Stimulated activated CD4-positive, alpha-beta T cell treated with anti-CD3 and anti-CD28 coated beads, Interleukin-4, amount 100 ng/mL, for 24 hours (primary cell): ENCODE measurements at regions not wholly inside any gene's neighbourhood (a gene's known extent, or its start where the extent isn't known, plus 50 kb on each side); places are given as distances from the start of the nearest gene placed in this dataset.

Source experiments
- DNase-seq: peaks from one replicate; pipeline ENCODE4 v3.0.0-alpha.2; 2020

DNA sequence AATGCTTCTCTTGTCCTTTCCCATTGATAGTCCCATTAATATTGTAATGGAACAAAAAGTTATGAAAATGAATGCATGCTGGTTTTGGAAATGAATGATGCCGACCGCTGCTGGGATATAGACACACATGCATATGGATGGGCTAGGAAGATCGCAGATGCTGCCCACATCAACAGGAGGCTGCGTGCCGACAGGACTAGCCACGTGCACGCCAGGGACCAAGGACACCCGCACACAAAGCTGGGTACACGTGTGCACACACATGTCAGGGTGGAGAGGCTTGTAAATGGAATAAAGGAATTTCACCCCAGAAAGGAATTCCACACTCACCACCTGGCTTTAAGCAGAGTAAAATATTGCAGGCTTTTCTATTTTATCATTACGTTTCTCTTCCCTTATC is 153.8 kb upstream of the VASH1 start:
- no peak for DNase-seq

- DNase-seq: no peak
Observed at GRCh38 chr14:76612654-76613053, 148.6 kb upstream of the VASH1 start.

DNA sequence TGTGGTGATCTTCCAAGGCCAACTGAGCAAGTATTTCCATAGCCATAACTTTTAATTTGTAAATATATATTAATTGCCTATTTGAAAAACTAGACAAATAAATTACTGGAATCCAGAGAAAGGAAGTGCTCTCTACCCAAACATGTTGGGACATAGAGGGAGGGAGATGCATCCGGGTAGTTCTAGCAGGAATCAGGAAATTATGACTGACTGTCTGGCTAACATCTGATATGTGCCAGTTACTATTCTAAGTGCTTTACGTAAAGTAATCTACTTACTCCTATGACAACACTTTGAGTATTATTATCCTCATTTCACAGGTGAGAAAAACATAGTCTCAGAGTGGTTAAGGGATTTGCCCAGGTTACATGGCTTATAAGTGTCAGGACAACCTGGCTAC is 147.7 kb upstream of the VASH1 start:
- no peak for DNase-seq

DNA sequence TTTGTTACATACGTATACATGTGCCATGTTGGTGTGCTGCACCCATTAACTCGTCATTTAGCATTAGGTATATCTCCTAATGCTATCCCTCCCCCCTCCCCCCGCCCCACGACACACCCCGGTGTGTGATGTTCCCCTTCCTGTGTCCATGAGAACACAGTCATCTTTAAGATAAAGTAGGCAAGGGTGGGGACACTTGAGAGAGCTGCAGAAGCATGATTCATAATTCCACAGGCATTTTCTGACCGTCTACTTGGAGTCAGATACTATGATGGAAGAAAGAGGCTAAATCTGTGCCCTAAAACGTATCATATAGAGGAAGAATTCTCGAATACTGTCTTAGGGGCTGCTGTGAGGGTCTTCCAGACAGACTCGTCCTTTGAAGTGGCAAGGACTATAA is 145.9 kb upstream of the VASH1 start:
- DNase-seq: no peak

DNA sequence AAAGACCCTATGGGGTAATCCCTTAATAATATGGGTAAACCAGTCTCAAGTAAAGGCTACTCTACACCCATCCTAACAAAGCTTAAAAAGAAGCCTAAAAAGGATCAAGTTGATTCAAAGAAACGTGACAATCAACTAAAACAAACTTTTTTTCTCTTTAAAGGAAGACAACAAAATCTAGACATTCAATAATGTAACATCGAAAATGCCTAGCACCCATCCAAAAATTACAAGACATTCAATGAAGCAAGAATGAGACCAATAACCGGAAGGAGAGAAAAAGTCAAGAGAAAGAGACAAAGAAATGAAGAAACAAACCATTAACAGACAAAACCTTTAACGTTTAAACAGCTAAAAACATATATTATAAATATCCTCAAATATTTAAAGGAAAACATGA is 143.8 kb upstream of the VASH1 start:
- no peak for DNase-seq

DNA sequence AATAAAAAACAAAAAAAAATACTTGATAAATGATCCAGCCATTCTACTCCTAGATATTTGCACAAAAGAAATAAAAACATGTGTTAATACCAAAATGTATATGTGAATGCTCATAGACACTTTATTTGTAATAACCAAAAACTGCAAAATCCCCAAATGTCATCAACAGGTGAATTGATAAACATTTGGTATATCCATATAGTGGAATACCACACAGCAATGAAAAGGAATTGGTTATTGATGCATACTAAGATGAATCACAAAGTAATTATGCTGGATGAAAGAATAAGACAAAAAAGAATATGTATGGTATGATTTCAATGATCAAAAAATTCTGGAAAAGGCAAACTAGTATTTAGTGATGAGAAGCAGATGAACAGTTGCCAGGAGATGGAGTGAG is 124.7 kb upstream of the VASH1 start:
- DNase-seq: no peak

- no peak for DNase-seq
Observed at GRCh38 chr14:76638841-76639240, 122.4 kb upstream of the VASH1 start.

- no peak for DNase-seq
Observed at GRCh38 chr14:76639606-76640229, 121.5 kb upstream of the VASH1 start.

GRCh38 chr14:76640923-76641395 is 120.3 kb upstream of the VASH1 start:
- DNase-seq: no peak

- no peak for DNase-seq
Observed at GRCh38 chr14:76641541-76641940, 119.7 kb upstream of the VASH1 start.

DNA sequence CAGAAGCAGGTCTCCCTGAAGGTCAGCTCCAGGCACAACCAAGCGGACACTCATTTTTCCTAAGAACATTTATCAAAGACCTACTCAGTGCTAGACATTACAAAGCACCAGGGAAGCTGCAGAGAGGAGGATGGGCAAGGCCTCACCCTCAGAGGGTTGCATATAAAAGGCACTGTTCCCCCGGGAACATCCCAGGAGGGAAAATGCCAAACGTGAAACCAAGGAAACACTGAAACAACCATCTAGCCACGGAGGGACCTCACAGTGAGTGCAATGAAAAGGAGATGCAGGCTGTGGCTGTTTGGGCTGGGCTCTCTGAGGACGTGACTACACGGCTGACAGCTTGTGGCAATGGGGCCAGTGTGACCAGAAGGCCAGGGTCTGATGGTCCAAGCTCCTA is 117.4 kb upstream of the VASH1 start:
- DNase-seq: no peak

GRCh38 chr14:76644855-76645518 is 116.3 kb upstream of the VASH1 start:
- DNase-seq: no peak

GRCh38 chr14:76647697-76648298 is 113.5 kb upstream of the VASH1 start:
- DNase-seq: peak; percentile 11

GRCh38 chr14:76651410-76652055 is 109.7 kb upstream of the VASH1 start:
- no peak for DNase-seq

DNA sequence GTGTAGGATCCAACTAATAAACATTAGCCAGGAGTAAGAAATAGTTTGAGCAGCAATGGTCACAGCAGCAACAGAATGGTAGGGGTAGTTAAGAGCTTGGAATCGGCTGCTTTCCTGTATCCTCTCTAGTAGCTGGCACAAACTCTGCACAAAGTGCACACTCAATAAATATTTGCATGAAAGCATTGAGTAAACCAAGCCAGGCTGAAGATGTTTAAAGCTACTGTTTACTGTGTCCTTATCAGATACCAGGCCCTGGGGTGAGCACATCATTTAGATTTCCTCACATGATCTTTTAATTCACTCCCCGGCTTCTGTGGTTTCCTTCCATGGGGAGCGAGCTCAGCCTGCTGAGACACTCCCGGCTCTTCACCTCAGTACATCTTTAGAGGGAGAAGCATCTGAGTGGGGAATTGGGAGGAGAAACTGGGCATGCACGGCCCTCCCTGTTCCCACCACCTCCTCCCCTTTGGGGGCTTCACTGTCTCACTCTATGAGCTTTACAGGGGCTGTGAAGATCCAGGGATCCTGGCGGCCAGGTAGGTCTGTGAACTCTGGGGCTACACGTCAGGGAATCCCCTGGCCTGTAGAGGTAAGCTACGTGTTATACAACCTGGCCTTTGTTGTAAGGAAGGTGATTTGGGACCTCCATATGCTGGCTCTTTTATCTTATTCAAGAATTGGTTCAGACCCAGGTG is 107.2 kb upstream of the VASH1 start:
- DNase-seq: no peak

DNA sequence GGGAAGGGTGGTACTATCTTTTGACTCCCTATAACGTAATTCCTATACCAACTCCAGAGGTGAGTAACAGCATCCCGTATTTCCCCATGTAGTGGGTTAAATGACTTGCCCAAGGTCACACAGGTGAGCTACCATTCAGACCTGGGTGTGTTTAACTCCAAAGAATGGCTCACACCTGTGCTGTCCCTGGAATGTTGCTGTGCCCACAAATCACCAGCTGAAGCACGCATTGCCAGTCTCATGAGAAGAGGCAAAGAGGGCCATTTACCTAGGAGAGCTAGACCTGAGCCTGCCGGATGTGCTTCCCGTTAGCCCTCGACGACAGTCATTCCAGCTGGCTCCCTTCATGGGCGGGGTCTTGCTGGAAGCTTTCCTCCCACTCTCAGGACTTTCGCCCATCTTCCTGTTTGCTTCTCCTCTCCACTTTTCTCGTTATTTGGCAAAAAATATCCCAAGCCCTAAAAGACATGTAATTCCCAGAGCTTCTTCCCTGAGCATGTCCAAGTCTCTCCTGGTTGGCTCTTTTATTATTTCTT is 106.6 kb upstream of the VASH1 start:
- no peak for DNase-seq

DNA sequence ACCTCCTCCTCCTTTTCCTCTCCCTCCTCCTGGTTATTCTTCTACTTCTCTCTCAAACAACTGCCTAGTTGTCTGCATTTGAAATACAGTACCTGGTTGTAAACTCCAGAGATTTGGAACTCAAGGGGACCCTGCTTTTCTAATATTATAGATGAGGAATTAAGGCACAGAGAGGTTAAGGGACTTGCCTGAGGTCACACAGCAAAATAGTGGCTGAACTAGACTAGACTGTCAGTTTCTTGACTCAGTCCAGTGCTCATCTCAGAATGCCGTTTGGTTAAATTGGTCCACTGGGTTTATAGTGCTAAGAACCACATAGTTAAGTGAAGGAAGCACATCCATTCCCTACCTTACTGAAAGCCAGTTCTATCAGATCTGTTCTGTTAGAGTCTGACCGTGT is 105.9 kb upstream of the VASH1 start:
- DNase-seq: no peak

DNA sequence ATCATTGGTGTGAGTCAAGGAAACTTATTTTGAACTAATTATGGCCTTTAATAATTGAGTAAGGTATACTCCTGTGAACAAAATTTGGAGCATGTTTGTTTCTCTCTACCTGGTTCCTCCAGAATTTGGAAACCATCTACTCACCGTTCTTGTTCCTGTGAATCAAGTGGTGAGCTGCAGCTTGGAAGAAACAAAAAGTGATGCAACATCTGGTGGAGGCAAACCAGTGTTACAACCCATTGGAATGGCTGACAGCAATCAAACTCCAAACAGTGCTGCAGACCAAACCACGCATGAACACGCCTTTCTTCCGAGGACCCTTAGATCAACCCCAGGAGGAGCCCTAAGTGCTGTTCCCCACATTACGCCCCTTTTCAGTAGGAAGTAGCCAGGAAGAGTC is 104.7 kb upstream of the VASH1 start:
- no peak for DNase-seq

- DNase-seq: no peak
Observed at GRCh38 chr14:76657404-76657803, 103.9 kb upstream of the VASH1 start.

GRCh38 chr14:76657846-76658245 is 103.4 kb upstream of the VASH1 start:
- no peak for DNase-seq

GRCh38 chr14:76662580-76662979 is 98.7 kb upstream of the VASH1 start:
- no peak for DNase-seq

GRCh38 chr14:76664790-76665189 is 96.5 kb upstream of the VASH1 start:
- DNase-seq: no peak

- DNase-seq: no peak
Observed at GRCh38 chr14:76666746-76667145, 94.5 kb upstream of the VASH1 start.
